Inflammatory macrophage treated with lipopolysaccharide for 1 hour (primary cell): ENCODE measurements at regions not wholly inside any gene's neighbourhood (a gene's known extent, or its start where the extent isn't known, plus 50 kb on each side); places are given as distances from the start of the nearest gene placed in this dataset.

Experiments used
- DNase-seq, 2 donors: peaks; one replicate each; pipeline ENCODE4 v3.0.0-alpha.2; 2020 to 2022

- no peak for DNase-seq
These were observed 50.9 kb upstream of the GJA5 start for GRCh38 chr1:147811273-147811672.

DNA sequence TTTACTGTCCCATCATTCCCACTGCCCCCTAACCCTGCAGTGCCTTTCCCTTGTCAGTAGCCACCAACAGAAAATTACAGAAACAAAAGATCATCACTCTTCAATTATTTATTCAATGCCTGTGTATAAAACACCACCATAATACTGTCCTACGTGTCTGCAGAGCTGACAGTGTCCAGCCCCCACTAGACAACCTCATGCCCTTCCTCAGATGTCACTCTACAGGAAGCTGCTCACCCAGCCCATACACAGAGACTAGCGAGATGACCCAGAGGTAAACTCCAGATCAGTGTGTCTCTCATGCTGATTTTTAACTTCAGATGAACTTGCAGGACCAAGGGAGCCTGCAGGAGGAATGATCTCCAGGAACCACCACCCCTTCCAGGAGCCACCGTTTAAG, 51.3 kb upstream of the GJA5 start:
- DNase-seq: no peak

- DNase-seq: no peak
These were observed 52.4 kb upstream of the GJA5 start for GRCh38 chr1:147812799-147813198.

GRCh38 chr1:147815503-147815902, 55.1 kb upstream of the GJA5 start:
- DNase-seq: no peak

- DNase-seq: no peak
These were observed 60.4 kb upstream of the GJA5 start for GRCh38 chr1:147820761-147821297.

DNA sequence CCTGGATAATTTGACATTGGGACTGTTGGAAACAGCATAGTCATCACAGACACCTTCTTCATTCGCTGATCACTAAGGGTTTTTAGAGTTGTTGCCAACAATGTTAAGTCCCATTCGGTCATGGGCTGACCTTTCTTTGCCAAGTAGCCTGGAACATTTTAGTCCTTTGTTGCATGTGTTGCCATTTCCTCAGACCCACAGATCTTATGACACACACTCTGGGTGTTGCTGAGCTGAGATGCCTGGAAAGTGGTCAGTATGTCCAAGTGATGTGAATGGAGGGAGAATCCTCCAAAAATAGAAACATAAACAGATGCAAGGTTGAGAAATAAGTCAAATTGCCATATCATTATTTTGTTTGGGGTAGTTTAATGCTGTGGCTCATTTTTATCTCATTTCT, 61.5 kb upstream of the GJA5 start:
- DNase-seq: peak in 1 of 2 donors; percentile 6

- no peak for DNase-seq
These were observed 61.9 kb upstream of the GJA5 start for GRCh38 chr1:147822292-147822691.

GRCh38 chr1:147824001-147824400, 63.6 kb upstream of the GJA5 start:
- no peak for DNase-seq

DNA sequence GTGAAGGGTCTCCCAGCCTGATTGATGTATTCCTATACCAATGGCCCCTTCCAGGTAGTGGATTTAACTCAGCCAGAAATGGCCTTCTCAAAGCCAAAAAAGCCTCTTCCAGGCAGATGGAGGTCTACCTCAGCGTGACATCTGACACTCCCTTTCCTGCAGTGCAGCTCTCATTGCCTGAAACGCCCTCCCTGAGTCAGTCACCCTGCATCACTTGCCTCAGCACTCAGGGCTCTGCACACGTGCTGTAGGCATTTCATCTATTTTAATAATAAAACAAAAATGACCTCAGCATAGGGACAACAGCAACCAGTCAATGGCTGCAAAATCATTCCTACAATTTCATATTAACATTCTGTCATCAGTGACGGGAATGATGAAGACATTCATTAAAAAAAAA, 64.4 kb upstream of the GJA5 start:
- no peak for DNase-seq

GRCh38 chr1:147825586-147825985, 65.2 kb upstream of the GJA5 start:
- DNase-seq: no peak

DNA sequence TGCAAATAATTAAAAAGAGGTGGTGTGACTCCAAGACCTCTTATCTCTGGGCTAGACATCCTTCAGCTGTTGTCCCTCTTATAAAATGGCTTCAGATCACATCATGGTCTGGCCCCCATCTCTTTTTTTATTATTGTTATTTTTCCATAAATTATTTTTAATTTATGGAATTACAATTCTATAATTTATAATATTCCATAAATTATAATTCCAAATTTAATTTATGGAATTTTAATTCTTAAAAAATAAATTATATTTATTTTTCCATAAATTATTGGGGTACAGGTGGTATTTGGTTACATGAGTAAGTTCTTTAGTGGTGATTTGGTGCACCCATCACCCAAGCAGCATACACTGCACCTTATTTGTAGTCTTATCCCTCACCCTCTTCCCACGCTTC, 65.9 kb upstream of the GJA5 start:
- DNase-seq: no peak

DNA sequence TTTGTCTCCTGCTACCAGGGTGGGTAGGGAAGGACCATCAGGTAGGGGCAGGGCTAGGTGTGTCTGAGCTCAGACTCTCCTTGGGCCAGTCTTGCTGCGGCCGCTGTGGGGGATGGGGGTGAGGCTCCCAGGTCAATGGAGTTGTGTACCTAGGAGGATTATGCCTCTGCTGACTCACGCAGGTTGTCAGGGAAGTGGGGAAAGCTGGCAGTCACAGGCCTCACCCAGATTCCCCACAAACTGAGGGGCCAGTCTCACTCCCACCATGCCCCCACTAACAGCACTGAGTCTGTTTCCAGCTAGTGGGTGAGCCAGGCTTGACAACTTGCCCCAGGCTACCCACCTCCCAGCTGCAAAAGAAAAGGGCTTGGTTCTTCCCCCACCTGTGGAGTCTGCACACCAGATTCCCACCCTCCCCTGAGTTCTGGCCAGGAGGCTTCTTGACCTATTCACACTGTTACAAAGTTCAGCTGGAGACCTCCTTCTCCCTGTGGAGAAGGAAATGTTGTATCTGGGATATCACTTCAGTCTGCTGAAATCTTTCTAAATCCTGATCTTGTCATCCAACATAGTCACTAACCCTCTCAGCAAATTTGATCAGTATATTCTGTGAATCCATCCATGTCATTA, 69.2 kb upstream of the GJA8 start:
- no peak for DNase-seq

GRCh38 chr1:147834181-147834580, 68.4 kb upstream of the GJA8 start:
- DNase-seq: no peak

GRCh38 chr1:147834810-147835209, 67.8 kb upstream of the GJA8 start:
- DNase-seq: no peak

DNA sequence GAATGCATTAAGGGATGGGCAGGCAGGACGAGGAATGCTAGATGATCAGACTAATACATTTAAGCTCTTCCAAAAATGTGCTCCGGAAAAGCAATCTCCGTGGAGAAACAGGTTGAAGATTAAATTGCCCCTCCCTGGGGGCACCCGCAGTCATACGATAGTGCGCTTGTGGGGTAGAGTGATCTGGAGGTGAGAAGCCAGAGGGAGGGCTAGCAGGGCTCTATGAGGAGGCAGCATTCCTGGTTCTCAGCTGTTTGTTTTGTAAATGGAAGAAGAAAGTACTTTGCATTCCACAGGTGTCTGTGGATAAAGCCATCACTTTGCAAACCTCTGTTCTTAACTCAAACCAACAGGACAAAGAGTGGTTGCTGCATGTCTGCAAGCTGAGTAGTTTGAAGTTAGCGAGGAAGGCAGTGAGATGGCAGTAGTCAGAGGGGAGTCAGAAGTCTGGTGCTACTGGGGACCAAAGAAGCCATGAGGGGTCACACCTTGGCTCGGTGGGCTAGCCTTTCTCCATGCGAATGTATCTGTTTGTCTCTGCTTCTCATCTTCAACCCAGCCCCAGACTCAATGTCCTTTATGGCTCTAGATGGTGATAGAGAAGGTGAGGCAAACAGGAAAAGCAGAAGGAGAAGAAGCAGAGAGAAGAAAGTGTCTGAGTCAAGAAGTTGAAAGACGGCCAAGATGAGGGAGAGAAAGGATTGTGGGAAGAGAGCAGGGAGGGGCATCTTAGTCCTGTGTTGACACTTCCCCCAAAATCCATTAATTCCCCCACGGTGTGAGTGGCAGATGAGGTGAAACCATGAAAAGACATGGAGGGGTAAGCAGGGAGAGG, 65.2 kb upstream of the GJA8 start:
- DNase-seq: no peak

GRCh38 chr1:147837964-147838292, 64.7 kb upstream of the GJA8 start:
- DNase-seq: no peak

DNA sequence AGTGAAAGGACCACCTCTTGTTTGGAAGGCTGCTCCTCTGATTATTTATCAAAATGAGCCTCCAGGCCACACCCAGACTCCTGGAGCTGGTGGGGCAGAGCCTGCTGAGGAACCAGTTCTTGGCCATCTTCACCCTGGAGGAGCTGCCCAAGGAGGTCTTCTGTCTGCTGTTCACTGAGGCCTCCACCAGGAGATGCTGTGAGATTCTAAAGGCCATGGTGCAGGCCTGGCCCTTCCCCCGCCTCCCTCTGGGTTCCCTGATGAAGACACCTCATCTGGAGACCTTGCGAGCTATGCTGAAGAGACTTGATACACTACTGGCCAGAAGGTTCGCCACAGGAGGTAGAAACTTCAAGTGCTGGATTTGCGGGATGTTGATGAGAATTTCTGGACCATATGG, 61.7 kb upstream of the GJA8 start:
- DNase-seq: peak in 1 of 2 donors; percentile 8

- no peak for DNase-seq
These were observed 60.0 kb upstream of the GJA8 start for GRCh38 chr1:147842578-147842977.

GRCh38 chr1:147843486-147843885, 59.1 kb upstream of the GJA8 start:
- no peak for DNase-seq

- DNase-seq: no peak
These were observed 54.8 kb upstream of the GJA8 start for GRCh38 chr1:147847831-147848230.

DNA sequence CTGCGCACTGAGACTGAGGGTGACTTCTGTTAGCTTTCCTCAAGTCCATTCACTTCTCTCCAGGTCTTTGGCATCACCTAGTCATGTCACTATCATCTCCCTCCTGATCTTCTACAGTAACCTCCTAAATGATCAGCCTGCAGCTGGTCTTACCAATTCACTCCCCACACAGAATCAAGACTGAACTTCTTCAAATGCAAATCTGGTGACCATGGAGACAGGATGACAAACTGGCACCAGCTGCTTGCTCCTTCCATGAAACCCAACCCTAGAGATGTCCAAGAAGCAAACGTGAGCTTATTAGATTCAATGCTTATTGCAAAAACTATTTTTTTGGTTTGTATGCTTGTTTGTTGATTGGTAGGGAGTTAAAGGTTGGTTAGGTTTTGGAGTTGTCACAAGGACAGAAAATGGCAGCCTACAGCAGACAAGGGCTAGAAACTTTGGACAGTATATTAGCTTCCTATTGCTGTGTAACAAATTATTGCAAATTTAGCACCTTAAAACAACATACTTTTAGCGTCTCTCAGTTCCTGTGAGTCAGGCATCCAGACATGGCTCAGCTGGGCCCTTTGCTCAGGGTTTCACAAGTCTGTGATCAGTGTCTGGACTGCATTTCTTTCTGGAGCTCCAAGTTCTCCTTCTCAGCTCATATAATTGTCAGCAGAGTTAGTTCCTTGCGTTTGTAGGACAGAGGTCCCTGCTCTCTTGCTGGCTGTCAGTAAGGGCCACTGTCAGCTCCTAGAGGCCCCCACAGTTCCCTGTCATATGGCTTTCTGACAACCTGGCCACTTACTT, 53.3 kb upstream of the GJA8 start:
- DNase-seq: peak in 1 of 2 donors; percentile 15

GRCh38 chr1:147850737-147851136, 51.9 kb upstream of the GJA8 start:
- no peak for DNase-seq

- no peak for DNase-seq
These were observed 51.4 kb upstream of the GJA8 start for GRCh38 chr1:147851149-147851548.
